RWPE1 (cell line): ENCODE measurements at regions not wholly inside any gene's neighbourhood (a gene's known extent, or its start where the extent isn't known, plus 50 kb on each side); places are given as distances from the start of the nearest gene placed in this dataset.

Experiments used
- CTCF ChIA-PET: fragments of 350-600 bp; sonication (Branson Sonifier 250); formaldehyde crosslinking; extraction: SDS; loops from one replicate; lab custom pipeline; 2021; lab: Yijun Ruan, JAX
- POLR2A ChIA-PET: fragments of 400-600 bp; formaldehyde crosslinking; extraction: SDS; loops from one replicate; lab custom pipeline; 2020; ENCODE audit warnings: antibody characterized with exemption; ENCODE audit not compliant: low non-redundant PET; lab: Yijun Ruan, JAX
- DNase-seq: peaks from one replicate; pipeline ENCODE4 v3.0.0; 2012; ENCODE audit warnings: low spot score
- H3K27ac ChIP-seq: fragments of 450-650 bp; 2 replicates; pipeline ENCODE4 v1.5.1; 2017
- CTCF ChIP-seq: fragments of 450-650 bp; conservative IDR thresholded peaks from 2 replicates; pipeline ENCODE4 v1.5.1; 2017; ENCODE audit warnings: low read depth, mild to moderate bottlenecking

GRCh38 chr10:105597312-105597711 is 956.2 kb downstream of the SORCS3 start:
- no peak overlapping the region for H3K27ac ChIP-seq
- TF ChIP-seq CTCF: no peak
- no peak for DNase-seq
- CTCF ChIA-PET: no interaction called here
- POLR2A ChIA-PET: no interaction called here

- TF ChIP-seq CTCF: no peak
- ChIA-PET CTCF (interaction anchor here (0.5 kb wide), 1 partner anchor 982 kb away, joined by 8 read pairs; no protein-coding TSS in a partner anchor), POLR2A (no interaction called here)
- DNase-seq: no peak
- no peak overlapping the region for H3K27ac ChIP-seq
Observed at GRCh38 chr10:105596749-105597148, 955.7 kb downstream of the SORCS3 start.

- CTCF ChIA-PET: no interaction called here
Observed at GRCh38 chr10:105594296-105594695, 953.2 kb downstream of the SORCS3 start.

DNA sequence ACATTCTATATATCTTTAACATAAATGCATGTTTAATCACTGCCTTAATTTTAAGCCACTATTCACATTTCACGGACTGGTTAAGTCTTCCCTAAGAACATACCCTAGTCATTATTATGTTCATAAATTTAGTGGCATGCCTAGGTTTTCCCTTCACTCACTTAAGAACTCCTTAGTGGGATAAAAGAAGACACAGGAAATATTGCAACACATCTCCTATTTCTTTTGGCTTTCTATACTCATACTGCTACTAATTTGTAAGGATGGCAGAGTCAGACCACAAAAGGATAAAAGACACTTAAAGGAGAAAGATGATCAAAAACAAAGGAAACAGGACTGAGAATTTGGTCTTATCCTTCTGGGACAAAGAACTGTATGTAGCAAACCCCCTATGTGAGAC is 951.4 kb downstream of the SORCS3 start:
- no peak for DNase-seq
- no peak overlapping the region for H3K27ac ChIP-seq
- TF ChIP-seq CTCF: no peak
- POLR2A ChIA-PET: no interaction called here
- CTCF ChIA-PET: no interaction called here

More at GRCh38 chr10:105594296-105594695, 953.2 kb downstream of the SORCS3 start:
- peak; percentile 13 for DNase-seq
- TF ChIP-seq CTCF: no peak
- H3K27ac ChIP-seq: no peak overlapping the region
- POLR2A ChIA-PET: no interaction called here

DNA sequence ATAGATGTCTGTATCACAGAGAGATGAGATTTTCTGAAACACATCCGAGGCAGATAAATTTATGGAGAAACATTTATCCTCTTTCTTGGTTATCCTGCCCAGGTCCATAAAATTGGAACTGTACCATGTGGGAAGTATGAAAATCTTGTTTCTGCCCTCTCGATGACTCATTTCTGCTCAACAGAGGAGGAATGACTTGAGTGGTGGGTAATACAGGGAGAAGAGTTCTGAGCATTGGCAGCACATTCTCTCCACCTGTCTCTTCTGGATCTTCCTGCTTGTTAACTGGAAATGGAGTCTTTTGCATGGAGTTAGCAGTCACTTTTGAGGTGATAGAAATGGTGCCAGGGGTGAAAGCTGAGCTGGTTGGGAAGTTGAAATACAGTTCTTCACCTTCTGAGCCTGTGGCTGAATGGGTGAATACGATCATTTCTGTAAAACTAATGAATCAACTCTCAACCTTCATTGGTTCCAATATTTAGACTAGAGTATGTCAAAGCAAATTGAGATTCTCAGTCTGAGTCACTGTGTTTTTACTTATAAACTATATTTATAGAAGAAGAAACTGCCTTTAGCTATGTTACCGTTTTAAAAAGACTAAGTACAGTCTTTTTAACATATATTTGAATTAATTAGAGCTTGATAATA is 945.5 kb downstream of the SORCS3 start:
- no peak overlapping the region for H3K27ac ChIP-seq
- POLR2A ChIA-PET: no interaction called here
- no peak for DNase-seq

GRCh38 chr10:105585753-105586152 is 944.7 kb downstream of the SORCS3 start:
- no peak overlapping the region for H3K27ac ChIP-seq
- no peak for TF ChIP-seq CTCF
- ChIA-PET POLR2A (no interaction called here), CTCF (no interaction called here)
- DNase-seq: peak; percentile 44

More for the DNA sequence above, 945.5 kb downstream of the SORCS3 start:
- TF ChIP-seq CTCF: no peak
- CTCF ChIA-PET: no interaction called here
